ENCODE measurements at regions not wholly inside any gene's neighbourhood (a gene's known extent, or its start where the extent isn't known, plus 50 kb on each side); places are given as distances from the start of the nearest gene placed in this dataset.
"Not testable (repeated sequence)": the region's sequence is repeated elsewhere in the genome, so short reads cannot be mapped to it uniquely, and the experiment has no call there.

GRCh38 chr5:157984611-157985010 is 125.7 kb upstream of the CLINT1 start:
- no peak overlapping the region for H3K27ac Mint-ChIP-seq
- H3K4me3 Mint-ChIP-seq, result no peak overlapping the region
- no peaks in the 10 kb centered on the region for H3K36me3 Mint-ChIP-seq
- ChIA-PET POLR2A (no interaction called here), CTCF (no interaction called here)
- H3K9me3 Mint-ChIP-seq, result no peaks in the 10 kb centered on the region
- peaks cover 8% of the 10 kb centered on the region for H3K27me3 Mint-ChIP-seq
- no peaks in the 10 kb centered on the region for H3K4me1 Mint-ChIP-seq (ENCODE audit: low read depth)
- no peak for DNase-seq
- intact Hi-C loops (cut with micrococcal nuclease), result no loop called here

GRCh38 chr5:157983906-157984551 is 125.1 kb upstream of the CLINT1 start:
- intact Hi-C loops (cut with micrococcal nuclease), result no loop called here
- peaks cover 6% of the 10 kb centered on the region for H3K27me3 Mint-ChIP-seq
- DNase-seq, result no peak
- no peaks in the 10 kb centered on the region for H3K36me3 Mint-ChIP-seq
- H3K4me3 Mint-ChIP-seq, result no peak overlapping the region
- CTCF ChIA-PET, result no interaction called here
- no peaks in the 10 kb centered on the region for H3K9me3 Mint-ChIP-seq
- H3K27ac Mint-ChIP-seq, result no peak overlapping the region
- POLR2A ChIA-PET, result no interaction called here
- H3K4me1 Mint-ChIP-seq (ENCODE audit: low read depth), result no peaks in the 10 kb centered on the region

GRCh38 chr5:157978061-157978460 is 119.1 kb upstream of the CLINT1 start:
- Mint-ChIP-seq H3K27me3 (peaks cover 3% of the 10 kb centered on the region), H3K4me3 (no peak overlapping the region)
- POLR2A ChIA-PET, result interaction anchor here (0.7 kb wide), 1 partner anchor 1293 kb away, joined by 6 read pairs; no protein-coding TSS in a partner anchor

GRCh38 chr5:157976429-157976828 is 117.5 kb upstream of the CLINT1 start:
- no peak overlapping the region for H3K4me3 Mint-ChIP-seq
- no peaks in the 10 kb centered on the region for H3K9me3 Mint-ChIP-seq
- no peaks in the 10 kb centered on the region for H3K36me3 Mint-ChIP-seq
- intact Hi-C loops (cut with micrococcal nuclease), result no loop called here
- DNase-seq, result no peak
- H3K27me3 Mint-ChIP-seq, result peaks cover 3% of the 10 kb centered on the region
- no peak overlapping the region for H3K27ac Mint-ChIP-seq
- ChIA-PET POLR2A (no interaction called here), CTCF (interaction anchor here (0.6 to 0.9 kb wide), 3 partner anchors 18 to 213 kb away, joined by 3 read pairs; no protein-coding TSS in a partner anchor)
- H3K4me1 Mint-ChIP-seq (ENCODE audit: low read depth), result no peaks in the 10 kb centered on the region

More at GRCh38 chr5:157978061-157978460, 119.1 kb upstream of the CLINT1 start:
- no peak for DNase-seq
- Mint-ChIP-seq H3K9me3 (no peaks in the 10 kb centered on the region), H3K36me3 (no peaks in the 10 kb centered on the region), H3K27ac (no peak overlapping the region), H3K4me1 (ENCODE audit: low read depth) (no peaks in the 10 kb centered on the region)
- intact Hi-C loops (cut with micrococcal nuclease), result no loop called here
- CTCF ChIA-PET, result no interaction called here

GRCh38 chr5:157972579-157972978 is 113.6 kb upstream of the CLINT1 start:
- Mint-ChIP-seq H3K4me3 (no peak overlapping the region), H3K27me3 (peaks cover 3% of the 10 kb centered on the region), H3K9me3 (no peaks in the 10 kb centered on the region), H3K27ac (no peak overlapping the region), H3K4me1 (ENCODE audit: low read depth) (no peaks in the 10 kb centered on the region), H3K36me3 (no peaks in the 10 kb centered on the region)
- intact Hi-C loops (cut with micrococcal nuclease), result no loop called here
- DNase-seq, result no peak
- ChIA-PET CTCF (interaction anchor here (0.9 to 1.4 kb wide), 3 partner anchors 22 to 209 kb away, joined by 3 to 6 read pairs (median 4); no protein-coding TSS in a partner anchor), POLR2A (no interaction called here)

- Mint-ChIP-seq H3K27me3 (peaks cover 3% of the 10 kb centered on the region), H3K4me1 (ENCODE audit: low read depth) (no peaks in the 10 kb centered on the region), H3K27ac (no peak overlapping the region), H3K9me3 (no peaks in the 10 kb centered on the region), H3K4me3 (no peak overlapping the region), H3K36me3 (no peaks in the 10 kb centered on the region)
- no peak for DNase-seq
- intact Hi-C loops (cut with micrococcal nuclease), result no loop called here
- CTCF ChIA-PET, result interaction anchor here (0.9 to 1.4 kb wide), 4 partner anchors 23 to 210 kb away, joined by 3 to 6 read pairs (median 4); no protein-coding TSS in a partner anchor
- POLR2A ChIA-PET, result no interaction called here
These were observed 112.7 kb upstream of the CLINT1 start for GRCh38 chr5:157971571-157972216.

- H3K4me1 Mint-ChIP-seq (ENCODE audit: low read depth); intact Hi-C loops (cut with micrococcal nuclease); DNase-seq; H3K36me3 Mint-ChIP-seq; CTCF ChIA-PET; H3K27me3 Mint-ChIP-seq; POLR2A ChIA-PET; H3K4me3 Mint-ChIP-seq; H3K27ac Mint-ChIP-seq; H3K9me3 Mint-ChIP-seq: not testable (repeated sequence)
These were observed 109.6 kb upstream of the CLINT1 start for GRCh38 chr5:157968570-157968969.

- H3K4me1 Mint-ChIP-seq (ENCODE audit: low read depth), result no peaks in the 10 kb centered on the region
- ChIA-PET POLR2A (no interaction called here), CTCF (interaction anchor here (0.9 kb wide), 1 partner anchor 17 kb away, joined by 4 read pairs; no protein-coding TSS in a partner anchor)
- no peaks in the 10 kb centered on the region for H3K36me3 Mint-ChIP-seq
- no peak overlapping the region for H3K4me3 Mint-ChIP-seq
- H3K9me3 Mint-ChIP-seq, result no peaks in the 10 kb centered on the region
- DNase-seq, result no peak
- intact Hi-C loops (cut with micrococcal nuclease), result no loop called here
- H3K27ac Mint-ChIP-seq, result no peak overlapping the region
- no peaks in the 10 kb centered on the region for H3K27me3 Mint-ChIP-seq
These were observed 107.0 kb upstream of the CLINT1 start for GRCh38 chr5:157965989-157966388.

GRCh38 chr5:157965040-157965678 is 106.2 kb upstream of the CLINT1 start:
- POLR2A ChIA-PET, result no interaction called here
- Mint-ChIP-seq H3K27me3 (no peaks in the 10 kb centered on the region), H3K9me3 (no peaks in the 10 kb centered on the region), H3K36me3 (no peaks in the 10 kb centered on the region), H3K4me3 (no peak overlapping the region), H3K27ac (no peak overlapping the region), H3K4me1 (ENCODE audit: low read depth) (no peaks in the 10 kb centered on the region)
- intact Hi-C loops (cut with micrococcal nuclease), result no loop called here
- no peak for DNase-seq
- CTCF ChIA-PET, result interaction anchor here (0.9 to 1.3 kb wide), 2 partner anchors 16 kb away, joined by 4 read pairs; no protein-coding TSS in a partner anchor

GRCh38 chr5:157963761-157964160 is 104.8 kb upstream of the CLINT1 start:
- H3K4me1 Mint-ChIP-seq (ENCODE audit: low read depth), result no peaks in the 10 kb centered on the region
- ChIA-PET POLR2A (no interaction called here), CTCF (interaction anchor here (1.3 kb wide), 1 partner anchor 15 kb away, joined by 4 read pairs; no protein-coding TSS in a partner anchor)
- H3K9me3 Mint-ChIP-seq, result no peaks in the 10 kb centered on the region
- H3K27ac Mint-ChIP-seq, result no peak overlapping the region
- H3K36me3 Mint-ChIP-seq, result no peaks in the 10 kb centered on the region
- no peak for DNase-seq
- no peak overlapping the region for H3K4me3 Mint-ChIP-seq
- intact Hi-C loops (cut with micrococcal nuclease), result no loop called here
- H3K27me3 Mint-ChIP-seq, result no peaks in the 10 kb centered on the region

- CTCF ChIA-PET, result no interaction called here
- Mint-ChIP-seq H3K9me3 (no peaks in the 10 kb centered on the region), H3K27ac (no peak overlapping the region), H3K4me1 (ENCODE audit: low read depth) (no peaks in the 10 kb centered on the region), H3K4me3 (no peak overlapping the region), H3K27me3 (no peaks in the 10 kb centered on the region), H3K36me3 (no peaks in the 10 kb centered on the region)
- POLR2A ChIA-PET, result no interaction called here
- intact Hi-C loops (cut with micrococcal nuclease), result no loop called here
- DNase-seq, result no peak
These were observed 104.3 kb upstream of the CLINT1 start for GRCh38 chr5:157963244-157963643.

GRCh38 chr5:157962686-157963085 is 103.7 kb upstream of the CLINT1 start:
- intact Hi-C loops (cut with micrococcal nuclease); CTCF ChIA-PET; H3K4me1 Mint-ChIP-seq (ENCODE audit: low read depth); DNase-seq; H3K27me3 Mint-ChIP-seq; H3K27ac Mint-ChIP-seq; H3K36me3 Mint-ChIP-seq; POLR2A ChIA-PET; H3K4me3 Mint-ChIP-seq; H3K9me3 Mint-ChIP-seq: not testable (repeated sequence)
